Activated CD4-positive, alpha-beta T cell treated with anti-CD3 and anti-CD28 coated beads, Interleukin-10, Interleukin-2, amounts not matched to agents 100 ng/mL and 50 ng/mL, durations not matched to agents 16 hours and 8 hours (primary cell): ENCODE measurements at regions not wholly inside any gene's neighbourhood (a gene's known extent, or its start where the extent isn't known, plus 50 kb on each side); places are given as distances from the start of the nearest gene placed in this dataset.
"Not testable (repeated sequence)": the region's sequence is repeated elsewhere in the genome, so short reads cannot be mapped to it uniquely, and the experiment has no call there.

Experiments
- DNase-seq: peaks from one replicate; pipeline ENCODE4 v3.0.0-alpha.2; 2020

- no peak for DNase-seq
These were observed 484.7 kb downstream of the DACH1 start for GRCh38 chr13:71382285-71382684.

- no peak for DNase-seq
These were observed 486.8 kb downstream of the DACH1 start for GRCh38 chr13:71380191-71380590.

- DNase-seq: no peak
These were observed 487.8 kb downstream of the DACH1 start for GRCh38 chr13:71378961-71379905.

- no peak for DNase-seq
These were observed 492.4 kb downstream of the DACH1 start for GRCh38 chr13:71374471-71375049.

- no peak for DNase-seq
These were observed 498.7 kb downstream of the DACH1 start for GRCh38 chr13:71368336-71368735.

- DNase-seq: no peak
These were observed 507.0 kb downstream of the DACH1 start for GRCh38 chr13:71360041-71360440.

GRCh38 chr13:71359641-71360040 lies 507.4 kb downstream of the DACH1 start:
- no peak for DNase-seq

- no peak for DNase-seq
These were observed 508.8 kb downstream of the DACH1 start for GRCh38 chr13:71358218-71358617.

GRCh38 chr13:71355010-71355409 lies 512.0 kb downstream of the DACH1 start:
- no peak for DNase-seq

- DNase-seq: no peak
These were observed 516.1 kb downstream of the DACH1 start for GRCh38 chr13:71350886-71351285.

GRCh38 chr13:71345856-71346255 lies 521.1 kb downstream of the DACH1 start:
- DNase-seq: not testable (repeated sequence)

- no peak for DNase-seq
These were observed 527.3 kb downstream of the DACH1 start for GRCh38 chr13:71339736-71340135.

GRCh38 chr13:71339005-71339404 lies 528.0 kb downstream of the DACH1 start:
- DNase-seq: no peak

- DNase-seq: no peak
These were observed 528.9 kb downstream of the DACH1 start for GRCh38 chr13:71338070-71338469.

GRCh38 chr13:71327266-71327665 lies 539.7 kb downstream of the DACH1 start:
- DNase-seq: no peak

GRCh38 chr13:71325556-71325955 lies 541.4 kb downstream of the DACH1 start:
- no peak for DNase-seq

- no peak for DNase-seq
These were observed 543.7 kb downstream of the DACH1 start for GRCh38 chr13:71323266-71323665.

- peak; percentile 29 for DNase-seq
These were observed 546.6 kb downstream of the DACH1 start for GRCh38 chr13:71320452-71320851.

GRCh38 chr13:71316792-71317363 lies 550.1 kb downstream of the DACH1 start:
- no peak for DNase-seq

GRCh38 chr13:71312923-71313322 lies 554.1 kb downstream of the DACH1 start:
- no peak for DNase-seq

- no peak for DNase-seq
These were observed 557.1 kb downstream of the DACH1 start for GRCh38 chr13:71309905-71310304.

GRCh38 chr13:71306821-71307220 lies 560.2 kb downstream of the DACH1 start:
- DNase-seq: no peak

- DNase-seq: no peak
These were observed 562.1 kb downstream of the DACH1 start for GRCh38 chr13:71304861-71305260.

GRCh38 chr13:71303144-71303543 lies 563.9 kb downstream of the DACH1 start:
- no peak for DNase-seq
